AG04450 (cell line): ENCODE measurements at regions not wholly inside any gene's neighbourhood (a gene's known extent, or its start where the extent isn't known, plus 50 kb on each side); places are given as distances from the start of the nearest gene placed in this dataset.

Experiments
- CTCF ChIA-PET: fragments of 300-600, 350-600 bp; formaldehyde crosslinking; extraction: SDS; loops from one replicate; lab custom pipeline; 2022; ENCODE audit warnings: antibody characterized with exemption, inconsistent platforms; lab: Charles Lee
- POLR2A ChIA-PET: fragments of 350-600 bp; formaldehyde crosslinking; extraction: SDS; loops from one replicate; lab custom pipeline; 2021; ENCODE audit warnings: antibody characterized with exemption, inconsistent platforms; lab: Yijun Ruan, JAX
- DNase-seq: peaks from one replicate; pipeline ENCODE4 v3.0.0-alpha.2; 2011; ENCODE audit warnings: low read depth, low spot score
- H3K27ac ChIP-seq: one replicate; pipeline ENCODE4 v1.5.1; 2012; ENCODE audit warnings: low read depth, low read length, control low read depth
- H3K27me3 ChIP-seq: one replicate; pipeline ENCODE4 v1.6.0; 2012; ENCODE audit warnings: low read length; ENCODE audit not compliant: control insufficient read depth, insufficient read depth
- H3K4me3 ChIP-seq: 2 replicates; pipeline ENCODE4 v1.5.1; 2011; ENCODE audit warnings: mild to moderate bottlenecking, low read depth, low read length, control low read depth
- H3K9me3 ChIP-seq: 2 replicates; pipeline ENCODE4 v1.5.1; 2012; ENCODE audit warnings: low read length; ENCODE audit not compliant: control insufficient read depth, insufficient read depth
- CTCF ChIP-seq: IDR thresholded peaks from 2 replicates; pipeline ENCODE4 v1.5.1; 2011; ENCODE audit warnings: low read depth, low read length, control low read depth, inconsistent platforms

- TF ChIP-seq CTCF: no peak
- Histone ChIP-seq H3K9me3 (no peaks in the 10 kb centered on the region), H3K4me3 (no peak overlapping the region), H3K27me3 (peaks cover 4% of the 10 kb centered on the region), H3K27ac (no peak overlapping the region)
- POLR2A ChIA-PET: no interaction called here
- DNase-seq: no peak
- CTCF ChIA-PET: no interaction called here
Observed at GRCh38 chr9:82789155-82789824, 273.7 kb downstream of the RASEF start.

- CTCF ChIA-PET: no interaction called here
- TF ChIP-seq CTCF: no peak
- H3K4me3 ChIP-seq: no peak overlapping the region
- H3K27ac ChIP-seq: no peak overlapping the region
- POLR2A ChIA-PET: no interaction called here
- DNase-seq: no peak
- H3K27me3 ChIP-seq: peaks cover 4% of the 10 kb centered on the region
- no peaks in the 10 kb centered on the region for H3K9me3 ChIP-seq
Observed at GRCh38 chr9:82790875-82791274, 272.1 kb downstream of the RASEF start.

GRCh38 chr9:82791692-82792091, 271.2 kb downstream of the RASEF start:
- no peak overlapping the region for H3K4me3 ChIP-seq
- ChIA-PET CTCF (no interaction called here), POLR2A (no interaction called here)
- H3K9me3 ChIP-seq: no peaks in the 10 kb centered on the region
- TF ChIP-seq CTCF: no peak
- DNase-seq: no peak
- peaks cover 2% of the 10 kb centered on the region for H3K27me3 ChIP-seq
- no peak overlapping the region for H3K27ac ChIP-seq

- no peak overlapping the region for H3K27ac ChIP-seq
- TF ChIP-seq CTCF: no peak
- POLR2A ChIA-PET: no interaction called here
- H3K27me3 ChIP-seq: no peaks in the 10 kb centered on the region
- H3K4me3 ChIP-seq: no peak overlapping the region
- no peak for DNase-seq
- no peaks in the 10 kb centered on the region for H3K9me3 ChIP-seq
- CTCF ChIA-PET: no interaction called here
Observed at GRCh38 chr9:82797534-82797933, 265.4 kb downstream of the RASEF start.

- no peak for TF ChIP-seq CTCF
- Histone ChIP-seq H3K9me3 (no peaks in the 10 kb centered on the region), H3K27me3 (no peaks in the 10 kb centered on the region), H3K27ac (no peak overlapping the region), H3K4me3 (no peak overlapping the region)
- ChIA-PET CTCF (no interaction called here), POLR2A (no interaction called here)
- DNase-seq: peak; percentile 81
Observed at GRCh38 chr9:82799286-82799685, 263.7 kb downstream of the RASEF start.
